ENCODE measurements at regions not wholly inside any gene's neighbourhood (a gene's known extent, or its start where the extent isn't known, plus 50 kb on each side); places are given as distances from the start of the nearest gene placed in this dataset.
A peak's percentile ranks its signal among the peaks of the same experiment; 100 is the strongest.

GRCh38 chr14:49999826-50000379 is 107.0 kb downstream of the ARF6 start:
- DNase-seq, result no peak

- no peak for DNase-seq
These were observed 107.7 kb downstream of the ARF6 start for GRCh38 chr14:50000380-50001150.

- DNase-seq, result no peak
These were observed 108.5 kb downstream of the ARF6 start for GRCh38 chr14:50001151-50001998.

- DNase-seq, result no peak
These were observed 109.4 kb downstream of the ARF6 start for GRCh38 chr14:50001999-50002925.

- no peak for DNase-seq
These were observed 110.0 kb downstream of the ARF6 start for GRCh38 chr14:50002926-50003212.

- DNase-seq, result peak; percentile 22
These were observed 110.5 kb downstream of the ARF6 start for GRCh38 chr14:50003213-50004021.

GRCh38 chr14:50006141-50006540 is 110.2 kb downstream of the VCPKMT start:
- DNase-seq, result no peak

GRCh38 chr14:50007123-50007903 is 109.1 kb downstream of the VCPKMT start:
- no peak for DNase-seq

- DNase-seq, result no peak
These were observed 107.8 kb downstream of the VCPKMT start for GRCh38 chr14:50008562-50008961.

- DNase-seq, result no peak
These were observed 107.4 kb downstream of the VCPKMT start for GRCh38 chr14:50008974-50009373.

- DNase-seq, result no peak
These were observed 105.6 kb downstream of the VCPKMT start for GRCh38 chr14:50010752-50011151.

GRCh38 chr14:50011242-50011641 is 105.1 kb downstream of the VCPKMT start:
- DNase-seq, result no peak

- no peak for DNase-seq
These were observed 103.7 kb downstream of the VCPKMT start for GRCh38 chr14:50012644-50013043.

GRCh38 chr14:50013198-50013918 is 103.0 kb downstream of the VCPKMT start:
- no peak for DNase-seq

GRCh38 chr14:50013934-50014333 is 102.4 kb downstream of the VCPKMT start:
- no peak for DNase-seq

GRCh38 chr14:50014809-50015430 is 101.5 kb downstream of the VCPKMT start:
- no peak for DNase-seq

GRCh38 chr14:50015716-50016115 is 100.7 kb downstream of the VCPKMT start:
- DNase-seq, result no peak

- DNase-seq, result no peak
These were observed 98.0 kb downstream of the VCPKMT start for GRCh38 chr14:50018201-50018932.

- no peak for DNase-seq
These were observed 97.5 kb downstream of the VCPKMT start for GRCh38 chr14:50018933-50019210.

GRCh38 chr14:50020184-50020583 is 96.2 kb downstream of the VCPKMT start:
- no peak for DNase-seq
